ENCODE measurements at regions not wholly inside any gene's neighbourhood (a gene's known extent, or its start where the extent isn't known, plus 50 kb on each side); places are given as distances from the start of the nearest gene placed in this dataset.

DNA sequence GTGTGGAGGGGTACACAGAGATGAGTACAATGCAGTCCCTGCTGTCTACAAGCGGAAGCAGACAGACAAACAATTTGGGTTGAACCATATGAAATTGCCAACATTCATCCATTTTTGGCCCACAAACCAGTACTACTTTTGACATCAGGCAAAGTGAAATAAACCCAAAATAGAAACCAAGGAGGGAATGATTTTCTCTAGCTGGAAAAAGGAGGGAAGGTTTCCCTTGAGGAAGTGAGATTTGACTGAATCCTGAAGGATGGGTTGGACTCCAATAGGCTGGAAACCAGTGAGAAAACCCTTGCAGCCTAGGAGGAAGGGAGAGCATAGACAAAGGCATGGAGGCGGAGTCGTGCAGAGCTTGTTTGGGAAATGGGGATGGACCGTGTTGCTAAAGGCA, 63.5 kb upstream of the PJA1 start:
- TF ChIP-seq RAD21 (IDR thresholded peaks at IDR 0.05; ENCODE audit: low read depth) (no peak), EP300 (IDR thresholded peaks at IDR 0.05; ENCODE audit: borderline replicate concordance) (no peak), ZBTB7A (IDR thresholded peaks at IDR 0.05; ENCODE audit: low read depth) (no peak), EGR1 (IDR thresholded peaks at IDR 0.05) (no peak), MAX (IDR thresholded peaks at IDR 0.05) (no peak), YY1 (IDR thresholded peaks at IDR 0.05; ENCODE audit: low read depth) (no peak), TCF12 (IDR thresholded peaks at IDR 0.05; ENCODE audit: low read depth) (no peak), FOXM1 (IDR thresholded peaks at IDR 0.05; ENCODE audit: borderline replicate concordance, low read depth) (no peak), CREB1 (IDR thresholded peaks at IDR 0.05; ENCODE audit: low read depth) (no peak), NFIC (IDR thresholded peaks at IDR 0.05) (no peak), TAF1 (IDR thresholded peaks at IDR 0.05; ENCODE audit: low read depth) (no peak)
- TF ChIP-seq, protein P1, sequence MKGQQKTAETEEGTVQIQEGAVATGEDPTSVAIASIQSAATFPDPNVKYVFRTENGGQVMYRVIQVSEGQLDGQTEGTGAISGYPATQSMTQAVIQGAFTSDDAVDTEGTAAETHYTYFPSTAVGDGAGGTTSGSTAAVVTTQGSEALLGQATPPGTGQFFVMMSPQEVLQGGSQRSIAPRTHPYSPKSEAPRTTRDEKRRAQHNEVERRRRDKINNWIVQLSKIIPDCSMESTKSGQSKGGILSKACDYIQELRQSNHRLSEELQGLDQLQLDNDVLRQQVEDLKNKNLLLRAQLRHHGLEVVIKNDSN (IDR thresholded peaks at IDR 0.05) = no peak
- TF ChIP-seq, protein P2, sequence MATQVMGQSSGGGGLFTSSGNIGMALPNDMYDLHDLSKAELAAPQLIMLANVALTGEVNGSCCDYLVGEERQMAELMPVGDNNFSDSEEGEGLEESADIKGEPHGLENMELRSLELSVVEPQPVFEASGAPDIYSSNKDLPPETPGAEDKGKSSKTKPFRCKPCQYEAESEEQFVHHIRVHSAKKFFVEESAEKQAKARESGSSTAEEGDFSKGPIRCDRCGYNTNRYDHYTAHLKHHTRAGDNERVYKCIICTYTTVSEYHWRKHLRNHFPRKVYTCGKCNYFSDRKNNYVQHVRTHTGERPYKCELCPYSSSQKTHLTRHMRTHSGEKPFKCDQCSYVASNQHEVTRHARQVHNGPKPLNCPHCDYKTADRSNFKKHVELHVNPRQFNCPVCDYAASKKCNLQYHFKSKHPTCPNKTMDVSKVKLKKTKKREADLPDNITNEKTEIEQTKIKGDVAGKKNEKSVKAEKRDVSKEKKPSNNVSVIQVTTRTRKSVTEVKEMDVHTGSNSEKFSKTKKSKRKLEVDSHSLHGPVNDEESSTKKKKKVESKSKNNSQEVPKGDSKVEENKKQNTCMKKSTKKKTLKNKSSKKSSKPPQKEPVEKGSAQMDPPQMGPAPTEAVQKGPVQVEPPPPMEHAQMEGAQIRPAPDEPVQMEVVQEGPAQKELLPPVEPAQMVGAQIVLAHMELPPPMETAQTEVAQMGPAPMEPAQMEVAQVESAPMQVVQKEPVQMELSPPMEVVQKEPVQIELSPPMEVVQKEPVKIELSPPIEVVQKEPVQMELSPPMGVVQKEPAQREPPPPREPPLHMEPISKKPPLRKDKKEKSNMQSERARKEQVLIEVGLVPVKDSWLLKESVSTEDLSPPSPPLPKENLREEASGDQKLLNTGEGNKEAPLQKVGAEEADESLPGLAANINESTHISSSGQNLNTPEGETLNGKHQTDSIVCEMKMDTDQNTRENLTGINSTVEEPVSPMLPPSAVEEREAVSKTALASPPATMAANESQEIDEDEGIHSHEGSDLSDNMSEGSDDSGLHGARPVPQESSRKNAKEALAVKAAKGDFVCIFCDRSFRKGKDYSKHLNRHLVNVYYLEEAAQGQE (IDR thresholded peaks at IDR 0.05; ENCODE audit: low read depth) = no peak

Measured in Ishikawa (cell line).